GM10266 (cell line): ENCODE measurements at regions not wholly inside any gene's neighbourhood (a gene's known extent, or its start where the extent isn't known, plus 50 kb on each side); places are given as distances from the start of the nearest gene placed in this dataset.

Experiments used
- DNase-seq: peaks from one replicate; pipeline ENCODE4 v3.0.0; 2012; ENCODE audit errors: extremely low spot score
- TF ChIP-seq, protein P1 (sequence below): IDR thresholded peaks from 2 replicates; pipeline ENCODE4 v1.5.1; 2012; ENCODE audit warnings: mild to moderate bottlenecking, low read depth; ENCODE audit not compliant: control insufficient read depth, insufficient read depth; ENCODE audit errors: missing control alignments

DNA sequence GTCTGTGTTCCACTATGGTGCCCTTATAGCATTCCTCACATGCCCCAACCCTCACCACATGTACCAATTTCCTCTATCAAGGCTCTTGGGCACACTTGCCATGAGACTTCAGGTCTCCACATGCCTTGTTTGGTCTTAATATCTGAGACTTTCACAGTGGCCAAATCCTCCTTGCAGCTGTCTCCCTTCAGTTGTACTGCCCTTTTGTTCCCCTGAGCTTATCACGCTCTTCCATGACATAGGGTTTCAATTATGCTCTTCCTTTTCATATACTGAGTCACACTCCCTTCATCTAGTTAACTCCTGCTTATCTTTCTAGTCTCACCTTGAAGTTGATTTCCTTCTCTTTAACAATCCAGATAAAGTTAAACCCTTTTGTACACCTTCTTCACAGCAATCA, 212.9 kb downstream of the PDHA2 start:
- DNase-seq: no peak
- TF ChIP-seq, protein P1, sequence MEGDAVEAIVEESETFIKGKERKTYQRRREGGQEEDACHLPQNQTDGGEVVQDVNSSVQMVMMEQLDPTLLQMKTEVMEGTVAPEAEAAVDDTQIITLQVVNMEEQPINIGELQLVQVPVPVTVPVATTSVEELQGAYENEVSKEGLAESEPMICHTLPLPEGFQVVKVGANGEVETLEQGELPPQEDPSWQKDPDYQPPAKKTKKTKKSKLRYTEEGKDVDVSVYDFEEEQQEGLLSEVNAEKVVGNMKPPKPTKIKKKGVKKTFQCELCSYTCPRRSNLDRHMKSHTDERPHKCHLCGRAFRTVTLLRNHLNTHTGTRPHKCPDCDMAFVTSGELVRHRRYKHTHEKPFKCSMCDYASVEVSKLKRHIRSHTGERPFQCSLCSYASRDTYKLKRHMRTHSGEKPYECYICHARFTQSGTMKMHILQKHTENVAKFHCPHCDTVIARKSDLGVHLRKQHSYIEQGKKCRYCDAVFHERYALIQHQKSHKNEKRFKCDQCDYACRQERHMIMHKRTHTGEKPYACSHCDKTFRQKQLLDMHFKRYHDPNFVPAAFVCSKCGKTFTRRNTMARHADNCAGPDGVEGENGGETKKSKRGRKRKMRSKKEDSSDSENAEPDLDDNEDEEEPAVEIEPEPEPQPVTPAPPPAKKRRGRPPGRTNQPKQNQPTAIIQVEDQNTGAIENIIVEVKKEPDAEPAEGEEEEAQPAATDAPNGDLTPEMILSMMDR: no peak

DNA sequence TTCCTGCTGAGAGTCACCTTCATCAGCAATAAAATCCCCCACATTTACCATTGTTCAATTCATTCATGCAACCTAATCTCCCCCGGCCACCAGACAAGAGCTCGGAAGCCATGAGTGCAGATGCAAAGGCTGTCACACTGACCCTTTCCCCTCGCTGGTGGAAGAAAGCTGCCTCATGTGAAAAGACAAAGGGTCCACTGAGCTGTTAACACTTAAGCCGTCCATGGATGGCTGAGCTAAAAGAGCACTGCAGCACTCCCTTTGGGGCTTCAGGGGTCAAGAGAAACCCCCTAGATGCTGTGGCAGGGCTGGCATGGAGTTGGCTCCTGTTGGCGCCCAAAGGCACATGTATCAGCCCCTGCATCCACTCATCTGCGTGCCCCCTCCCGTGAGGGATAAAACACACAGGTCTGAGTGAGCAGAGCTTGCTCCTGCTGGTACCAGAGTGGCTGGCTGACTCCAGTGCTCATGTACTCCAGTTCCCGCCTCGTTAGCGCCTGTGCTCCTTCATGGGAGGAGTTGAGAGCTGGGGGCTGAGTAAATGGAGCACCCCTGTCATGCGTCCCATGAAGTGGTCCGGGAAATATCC, 216.5 kb downstream of the PDHA2 start:
- TF ChIP-seq, protein P1: no peak
- DNase-seq: no peak

DNA sequence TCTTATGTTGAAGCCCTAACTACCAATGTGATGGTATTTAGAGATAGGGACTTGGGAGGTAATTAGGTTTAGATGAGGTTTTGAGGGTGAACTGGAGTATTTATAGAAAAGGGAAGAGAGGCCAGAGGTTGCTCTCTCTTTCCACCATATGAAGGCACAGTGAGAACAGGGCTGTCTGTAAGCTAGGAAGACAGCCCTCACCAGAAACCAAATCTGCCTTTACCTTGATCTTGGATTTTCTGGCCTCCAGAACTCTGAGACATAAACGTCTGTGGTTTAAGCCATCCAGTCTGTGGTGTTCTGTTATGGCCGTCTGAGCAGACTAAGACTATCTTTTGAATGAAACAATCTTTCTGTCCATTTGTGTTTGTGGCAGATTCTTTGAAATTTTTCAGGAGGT, 223.7 kb downstream of the PDHA2 start:
- TF ChIP-seq, protein P1: no peak
- no peak for DNase-seq

DNA sequence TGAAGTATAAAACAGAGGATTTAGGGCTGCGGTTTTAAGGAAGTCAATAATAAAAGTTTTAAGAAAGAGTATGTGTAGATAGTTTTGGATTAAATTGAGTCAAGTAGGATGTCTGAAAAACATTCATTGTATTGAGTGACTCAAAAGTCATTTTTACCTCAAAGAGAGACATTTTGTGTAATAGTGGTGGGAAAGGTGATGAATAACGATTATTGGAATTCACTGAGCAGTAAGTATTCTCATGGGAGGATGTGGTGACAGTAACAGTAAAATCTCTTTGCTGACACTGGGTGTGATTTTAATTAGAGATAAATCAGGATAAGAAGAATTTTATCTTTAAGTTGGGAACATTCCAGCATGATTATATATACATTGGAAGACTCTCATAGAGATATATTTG, 233.6 kb downstream of the PDHA2 start:
- no peak for DNase-seq
- TF ChIP-seq, protein P1: no peak

DNA sequence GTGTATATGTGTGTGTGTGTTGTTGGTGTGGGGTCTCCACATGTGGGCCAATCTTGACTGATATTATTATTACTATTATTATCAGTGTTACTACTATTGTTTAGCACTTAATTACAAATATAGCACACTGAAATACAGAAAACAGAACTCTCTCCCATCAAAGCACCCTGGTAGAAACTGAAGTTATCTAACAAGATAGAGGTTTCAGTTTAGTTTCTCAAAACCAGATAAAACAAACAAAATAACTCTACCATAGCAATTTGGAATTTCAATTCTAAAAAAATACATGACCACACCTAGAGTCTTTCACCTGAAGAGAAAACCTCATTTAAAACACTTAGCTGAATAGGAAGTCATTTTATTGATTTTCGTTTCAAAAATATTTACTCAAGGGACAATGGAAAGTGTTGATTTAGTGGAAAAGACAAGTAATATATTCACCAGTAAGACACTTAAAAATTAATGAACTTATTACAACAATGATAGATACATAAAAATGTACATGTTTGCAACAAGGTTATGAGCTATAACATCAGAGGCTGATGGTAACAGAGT, 252.3 kb downstream of the PDHA2 start:
- DNase-seq: no peak
- TF ChIP-seq, protein P1: no peak

DNA sequence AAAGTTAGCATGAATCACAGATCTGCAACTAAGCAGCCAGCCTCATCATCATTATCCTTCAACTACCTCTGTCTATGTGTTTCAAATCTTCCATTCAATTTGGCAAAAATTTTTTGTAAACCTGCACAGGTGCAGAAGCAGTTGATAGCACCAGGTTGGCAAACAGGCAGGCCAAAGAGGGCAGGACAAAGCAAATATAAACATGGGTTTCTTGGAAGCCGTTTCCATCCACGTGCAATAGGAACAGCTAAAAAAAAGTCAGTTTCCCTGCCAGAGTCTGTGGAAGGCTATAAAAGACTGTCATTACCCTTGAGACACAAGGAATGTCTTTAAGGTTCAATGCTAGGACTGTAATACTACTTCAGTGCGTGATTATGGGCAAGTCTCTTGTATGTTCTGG, 253.2 kb downstream of the PDHA2 start:
- TF ChIP-seq, protein P1: no peak
- DNase-seq: no peak

DNA sequence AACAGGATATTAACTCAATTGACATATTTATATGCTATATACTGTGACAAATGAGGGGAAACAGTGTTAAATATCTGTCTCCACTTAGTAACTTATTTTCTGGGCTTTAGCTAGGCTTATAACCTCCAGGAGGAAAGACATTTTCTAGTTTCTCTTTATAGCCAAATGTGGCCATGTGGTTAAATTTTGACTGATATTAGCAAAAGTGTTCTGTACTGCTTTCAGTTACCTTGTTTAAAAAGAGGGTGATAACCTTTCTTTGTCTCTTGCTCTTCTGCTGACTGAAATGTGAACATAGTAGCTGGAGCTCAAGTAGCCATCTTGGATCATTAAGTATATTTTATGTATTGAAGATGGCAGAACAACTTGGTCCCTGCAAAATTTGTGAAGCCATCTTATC, 253.7 kb downstream of the PDHA2 start:
- TF ChIP-seq, protein P1: no peak
- no peak for DNase-seq
